HepG2 (cell line): ENCODE measurements at regions not wholly inside any gene's neighbourhood (a gene's known extent, or its start where the extent isn't known, plus 50 kb on each side); places are given as distances from the start of the nearest gene placed in this dataset.

Source experiments
- ATM ChIP-seq: fragments of 450-650 bp; IDR thresholded peaks from 2 replicates; pipeline ENCODE4 v1.7.1; 2017; ENCODE audit warnings: mild to moderate bottlenecking, borderline replicate concordance
- JUND ChIP-seq: sonication (generic); formaldehyde crosslinking; IDR thresholded peaks from 2 replicates; pipeline ENCODE4 v1.8.0; 2022; ENCODE audit warnings: mild to moderate bottlenecking, missing genetic modification reagents
- RFX5 ChIP-seq: IDR thresholded peaks from 2 replicates; pipeline ENCODE4 v1.6.1; 2011; ENCODE audit warnings: low read depth, low read length, improper control_type of control experiment
- U2AF2 ChIP-seq: fragments of 200-400 bp; formaldehyde crosslinking; IDR thresholded peaks from 2 replicates; pipeline ENCODE4 v1.6.1; 2017; ENCODE audit warnings: low read depth, mild to moderate bottlenecking, low read length
- TF ChIP-seq, protein P1 (sequence below): sonication (generic); formaldehyde crosslinking; IDR thresholded peaks from 2 replicates; pipeline ENCODE4 v1.4.0; 2020; ENCODE audit warnings: mild to moderate bottlenecking, missing genetic modification reagents

DNA sequence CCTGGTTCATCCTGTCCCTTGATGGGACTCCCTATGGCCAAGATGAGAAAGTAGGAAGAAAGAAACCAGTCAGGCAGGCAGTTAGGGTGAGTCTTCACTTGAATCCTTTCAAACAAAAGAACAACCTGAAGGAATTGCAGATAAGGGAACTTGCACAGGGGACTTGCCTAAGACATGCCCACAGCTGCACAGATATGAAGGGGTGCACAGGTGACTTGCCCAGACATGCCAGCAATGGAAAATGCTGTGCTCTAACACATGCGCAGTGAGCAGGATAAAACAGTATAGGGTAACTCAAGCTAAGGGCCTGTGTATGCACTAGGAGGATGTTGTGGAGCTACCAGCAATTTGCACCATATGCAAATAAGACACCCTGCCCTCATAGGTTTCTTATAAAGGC is 404.6 kb upstream of the USP9Y start:
- no peak for TF ChIP-seq ATM
- no peak for TF ChIP-seq JUND (CRISPR knock-in tag)
- TF ChIP-seq RFX5, result no peak
- no peak for TF ChIP-seq U2AF2
- TF ChIP-seq, protein P1, sequence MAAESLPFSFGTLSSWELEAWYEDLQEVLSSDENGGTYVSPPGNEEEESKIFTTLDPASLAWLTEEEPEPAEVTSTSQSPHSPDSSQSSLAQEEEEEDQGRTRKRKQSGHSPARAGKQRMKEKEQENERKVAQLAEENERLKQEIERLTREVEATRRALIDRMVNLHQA (CRISPR knock-in tag), result no peak
